ENCODE measurements at regions not wholly inside any gene's neighbourhood (a gene's known extent, or its start where the extent isn't known, plus 50 kb on each side); places are given as distances from the start of the nearest gene placed in this dataset.
"Not testable (repeated sequence)": the region's sequence is repeated elsewhere in the genome, so short reads cannot be mapped to it uniquely, and the experiment has no call there.

GRCh38 chr13:78137404-78138142 is 218.9 kb upstream of the EDNRB start:
- DNase-seq = peak; percentile 95 to 97

DNA sequence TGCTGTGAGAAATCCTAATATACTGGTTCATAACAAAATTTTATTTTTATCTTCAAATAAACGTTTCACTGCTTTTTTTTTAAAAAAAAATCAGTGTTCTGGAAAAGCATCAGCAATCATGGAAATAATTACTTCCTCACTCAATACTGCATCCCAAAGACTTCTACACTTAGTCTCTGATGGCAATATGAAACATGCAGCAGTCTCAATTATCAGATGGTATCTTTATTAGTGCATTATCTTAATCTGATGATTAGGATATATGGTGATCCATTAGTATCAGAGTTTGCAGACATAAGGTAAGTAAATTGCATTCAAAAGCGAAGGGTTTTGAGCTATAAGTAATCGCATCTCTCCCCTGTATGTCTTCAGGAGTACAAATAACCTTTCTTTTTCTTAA is 218.3 kb upstream of the EDNRB start:
- DNase-seq = no peak

GRCh38 chr13:78133511-78133910 is 214.9 kb upstream of the EDNRB start:
- no peak for DNase-seq

DNA sequence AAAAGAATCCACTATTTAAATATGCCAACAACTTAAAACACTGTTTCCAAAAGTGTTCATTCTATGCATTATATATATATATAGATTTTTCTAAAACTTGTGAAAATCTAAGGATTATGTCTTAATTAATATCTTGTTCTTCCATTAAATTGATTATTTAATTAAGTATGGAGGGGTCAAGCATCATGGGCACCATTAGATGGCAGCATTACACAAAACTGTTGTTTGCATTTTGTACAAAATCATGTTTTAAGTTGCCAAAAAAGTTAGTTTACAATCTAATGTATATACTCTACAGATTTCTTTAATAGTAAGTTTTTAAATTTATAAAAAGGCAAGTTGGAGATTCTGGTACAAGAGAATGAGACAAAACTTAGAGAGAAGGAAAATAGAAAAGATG is 213.2 kb upstream of the EDNRB start:
- DNase-seq = peak in 1 of 2 experiments; percentile 35

DNA sequence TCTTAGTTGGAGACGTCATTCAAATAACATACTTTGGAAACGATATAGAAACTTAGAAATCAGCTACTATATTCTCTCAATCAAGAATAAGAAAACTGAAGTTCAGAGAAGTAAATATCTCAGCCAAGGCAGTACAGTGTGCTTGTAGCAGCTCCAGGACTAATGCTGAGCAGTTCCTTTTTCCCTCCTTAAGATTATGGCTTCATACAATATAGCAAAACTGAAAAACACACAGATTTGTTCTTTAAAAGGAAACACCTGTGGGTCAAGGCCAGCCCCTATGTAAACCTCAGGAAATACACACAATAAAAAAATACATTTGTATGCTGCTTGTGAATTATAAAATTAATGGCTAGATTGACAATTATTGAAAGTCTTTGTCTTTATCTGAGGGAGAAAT is 212.7 kb upstream of the EDNRB start:
- DNase-seq = no peak

- DNase-seq = peak in 1 of 2 experiments; percentile 40
Observed at GRCh38 chr13:78129823-78130222, 211.2 kb upstream of the EDNRB start.

DNA sequence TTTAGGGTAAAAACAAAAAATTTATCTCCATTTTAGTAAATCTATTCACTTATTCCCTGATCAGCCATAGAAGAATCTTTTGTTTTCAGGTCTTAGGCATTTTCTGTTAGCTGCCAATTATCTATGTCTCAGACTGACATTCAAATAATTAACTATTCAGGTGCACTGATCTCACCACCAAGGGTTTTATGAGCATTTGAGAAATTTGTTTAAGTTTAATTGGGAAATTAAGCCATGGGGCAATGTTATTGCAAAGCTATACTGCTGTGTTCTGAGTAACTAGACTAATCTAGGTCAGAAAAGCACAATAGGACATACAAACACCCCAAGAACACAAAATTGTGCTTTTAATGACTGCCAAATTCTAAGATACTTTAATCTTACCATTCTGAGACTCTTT is 210.7 kb upstream of the EDNRB start:
- DNase-seq = peak; percentile 43 to 47

GRCh38 chr13:78121459-78122348 is 203.1 kb upstream of the EDNRB start:
- DNase-seq = peak; percentile 48 to 90

DNA sequence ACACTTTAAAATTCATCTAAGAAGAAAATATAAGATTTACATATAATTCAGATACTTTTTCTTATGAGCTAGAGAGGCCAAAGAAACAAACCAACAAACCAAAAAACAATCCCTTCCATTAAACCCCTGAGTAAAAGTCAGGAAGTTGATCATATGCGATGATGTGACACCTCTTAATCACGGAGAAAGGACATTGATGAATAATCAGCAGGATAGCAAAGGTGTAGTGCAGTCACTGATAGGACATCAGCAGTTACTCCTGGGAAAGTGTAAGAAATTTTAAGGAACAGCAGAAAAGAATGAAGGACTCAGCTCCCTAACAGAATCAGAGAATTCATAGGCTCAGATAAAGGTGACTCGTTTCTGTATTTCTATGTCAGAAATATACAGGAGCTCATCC is 202.4 kb upstream of the EDNRB start:
- DNase-seq = no peak

DNA sequence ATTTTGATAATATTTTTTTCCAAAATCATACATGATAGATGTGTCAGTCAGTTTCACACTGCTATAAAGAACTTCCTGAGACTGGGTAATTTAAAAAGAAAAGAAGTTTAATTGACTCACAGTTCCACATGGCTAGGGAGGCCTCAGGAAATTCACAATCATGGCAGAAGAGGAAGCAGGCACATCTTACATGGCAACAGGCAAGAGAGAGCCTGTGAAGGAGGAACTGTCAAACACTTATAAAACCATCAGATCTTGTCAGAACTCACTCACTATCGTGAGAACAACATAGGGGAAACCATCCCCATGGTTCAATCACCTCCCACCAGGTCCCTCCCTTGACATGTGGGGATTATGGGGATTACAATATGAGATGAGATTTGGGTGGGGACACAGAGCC is 201.5 kb upstream of the EDNRB start:
- not testable (repeated sequence) for DNase-seq

DNA sequence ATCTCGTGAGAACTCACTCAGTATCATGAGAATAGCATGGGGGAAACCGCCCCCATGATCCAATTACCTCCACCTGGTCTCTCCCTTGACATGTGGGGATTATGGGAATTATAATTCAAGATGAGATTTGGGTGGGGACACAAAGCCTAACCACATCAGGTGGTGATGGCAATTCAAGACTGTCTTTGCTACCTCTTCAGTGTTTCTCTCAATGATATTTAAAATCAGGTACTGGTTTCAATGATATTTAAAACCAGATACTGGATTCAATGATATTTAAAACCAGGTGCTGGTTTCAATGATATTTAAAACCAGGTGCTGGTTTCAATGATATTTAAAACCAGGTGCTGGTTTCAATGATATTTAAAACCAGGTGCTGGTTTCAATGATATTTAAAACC is 198.4 kb upstream of the EDNRB start:
- DNase-seq = not testable (repeated sequence)

DNA sequence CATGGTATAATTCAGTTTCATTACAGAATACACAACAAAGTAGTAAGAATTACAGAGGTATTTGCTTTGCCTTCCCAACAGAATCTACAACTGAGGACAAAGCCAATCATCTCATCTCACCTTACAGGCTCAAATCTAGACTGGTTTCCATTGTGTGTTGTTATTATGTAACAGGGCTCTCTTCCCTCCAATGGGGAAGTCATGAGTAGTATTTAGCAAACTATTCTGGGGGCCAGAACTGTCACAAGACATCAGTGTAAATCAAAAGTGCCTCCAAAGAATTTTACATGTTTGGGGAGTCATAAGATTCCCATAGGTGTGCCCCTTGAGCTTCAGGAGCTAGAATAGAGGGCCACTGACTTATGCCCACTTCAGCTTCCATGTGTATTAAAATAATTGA is 187.0 kb upstream of the EDNRB start:
- DNase-seq = no peak

- no peak for DNase-seq
Observed at GRCh38 chr13:78103936-78104335, 185.3 kb upstream of the EDNRB start.

DNA sequence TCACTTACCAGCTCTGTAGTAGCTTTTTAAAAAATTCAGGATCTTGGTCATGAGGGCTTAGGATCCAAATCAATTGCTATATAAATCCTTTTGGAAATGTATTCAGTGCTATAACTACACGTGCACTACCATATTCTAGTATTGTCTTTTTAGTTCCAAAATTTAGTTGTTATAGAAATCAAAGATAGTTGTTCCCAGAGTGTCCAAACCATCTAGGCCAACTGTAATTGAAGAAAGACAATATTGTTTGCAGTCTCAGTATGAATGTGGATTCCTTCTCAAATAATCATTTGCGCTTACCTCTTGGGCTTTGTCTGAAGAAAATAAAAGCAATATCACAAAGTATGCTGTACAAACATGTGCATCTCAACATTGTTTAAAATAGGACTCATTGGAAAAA is 184.1 kb upstream of the EDNRB start:
- no peak for DNase-seq

DNA sequence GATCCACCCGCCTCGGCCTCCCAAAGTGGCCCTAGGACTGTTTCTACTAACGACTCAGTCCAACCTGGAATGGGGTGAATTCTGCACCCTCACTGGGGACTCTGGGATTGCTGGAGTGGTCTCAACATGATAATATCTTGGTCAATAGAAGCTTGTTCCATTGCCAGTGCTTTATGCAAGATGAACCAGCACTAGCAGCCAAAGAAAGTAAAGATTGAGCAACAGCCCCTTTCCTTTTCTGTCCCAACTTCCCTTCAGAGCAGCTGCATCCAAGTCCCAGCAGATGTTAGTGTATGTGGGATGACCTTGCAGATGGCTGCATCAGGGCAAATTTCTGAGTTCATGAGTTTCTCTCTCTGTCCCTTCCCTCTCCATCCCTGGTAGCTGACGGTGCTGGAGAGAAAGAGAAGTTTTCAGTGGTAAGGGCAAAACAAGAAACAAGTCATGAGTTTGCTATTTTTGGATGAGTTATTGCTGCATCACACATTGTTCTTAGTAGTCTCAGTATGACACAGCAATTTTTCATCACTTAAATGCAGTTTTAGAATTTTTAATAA is 183.6 kb upstream of the EDNRB start:
- no peak for DNase-seq

GRCh38 chr13:78100486-78100885 is 181.9 kb upstream of the EDNRB start:
- no peak for DNase-seq

DNA sequence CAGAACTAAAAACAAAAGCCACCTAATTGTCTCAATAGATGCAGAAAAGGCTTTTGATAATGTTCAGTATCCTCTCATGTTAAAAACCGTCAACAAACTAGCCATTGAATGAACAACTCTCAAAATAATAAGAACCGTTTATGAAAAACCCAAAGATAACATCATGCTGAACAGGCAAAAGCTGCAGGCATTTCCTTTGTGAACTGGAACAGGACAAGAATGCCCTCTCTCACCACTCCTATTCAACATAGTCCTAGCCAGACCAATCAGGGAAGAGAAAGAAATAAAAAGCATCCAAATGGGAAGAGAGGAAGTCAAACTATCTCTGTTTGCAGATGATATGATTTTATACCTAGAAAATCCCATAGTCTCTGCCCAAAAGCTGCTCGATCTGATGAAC is 179.6 kb upstream of the EDNRB start:
- DNase-seq = no peak

DNA sequence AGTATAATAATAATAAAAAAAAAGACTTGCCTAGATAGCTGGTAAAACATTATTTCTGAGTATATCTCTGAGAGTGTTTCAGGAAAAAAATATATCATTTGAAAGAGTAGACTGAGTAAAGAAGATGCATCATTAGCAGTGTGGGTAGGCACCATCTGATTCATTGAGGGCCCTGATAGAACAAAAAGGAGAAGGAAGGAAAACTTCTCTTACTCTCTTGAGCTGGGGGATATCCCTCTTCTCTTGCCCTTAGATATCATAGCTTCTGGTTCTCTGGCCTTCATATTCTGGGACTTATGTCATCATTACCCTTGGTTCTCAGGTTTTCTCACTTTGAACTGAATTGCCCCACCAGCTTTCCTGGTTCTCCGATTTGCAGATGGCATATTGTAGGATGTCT is 177.6 kb upstream of the EDNRB start:
- no peak for DNase-seq

- DNase-seq = no peak
Observed at GRCh38 chr13:78087966-78088678, 169.5 kb upstream of the EDNRB start.

- peak in 1 of 2 experiments; percentile 11 for DNase-seq
Observed at GRCh38 chr13:78085434-78086225, 167.0 kb upstream of the EDNRB start.

GRCh38 chr13:78084401-78084800 is 165.8 kb upstream of the EDNRB start:
- DNase-seq = no peak

GRCh38 chr13:78078168-78078567 is 159.5 kb upstream of the EDNRB start:
- DNase-seq = no peak
